ENCODE measurements at regions not wholly inside any gene's neighbourhood (a gene's known extent, or its start where the extent isn't known, plus 50 kb on each side); places are given as distances from the start of the nearest gene placed in this dataset.

DNA sequence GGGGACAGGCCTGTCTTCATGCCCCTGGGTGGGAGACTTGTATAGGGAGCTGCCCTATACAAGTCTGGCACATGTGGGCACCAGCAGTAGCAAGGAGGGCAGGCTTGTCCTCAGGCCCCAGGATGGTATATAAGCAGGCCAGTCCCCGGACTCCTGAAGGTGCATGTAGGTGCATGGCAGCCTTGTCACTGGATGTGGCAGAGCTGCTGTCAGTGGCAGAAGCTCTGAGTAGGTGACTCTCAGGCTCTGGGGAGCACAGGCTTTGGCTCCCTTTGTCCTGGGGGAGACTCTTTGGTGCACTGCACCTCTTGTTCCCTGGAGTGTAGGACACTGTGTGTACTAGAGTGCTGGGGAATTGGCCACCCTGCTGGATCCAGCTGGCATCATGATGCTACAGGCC lies 376.7 kb upstream of the DIPK2B start:
- peaks cover 22% of the 10 kb centered on the region for H3K9me3 Mint-ChIP-seq
- peaks cover 30% of the 10 kb centered on the region for H3K36me3 Mint-ChIP-seq (ENCODE audit: low read depth)
- no peak overlapping the region for H3K27ac Mint-ChIP-seq
- no peaks in the 10 kb centered on the region for H3K27me3 Mint-ChIP-seq (ENCODE audit: insufficient read depth)
- TF ChIP-seq, protein P1, sequence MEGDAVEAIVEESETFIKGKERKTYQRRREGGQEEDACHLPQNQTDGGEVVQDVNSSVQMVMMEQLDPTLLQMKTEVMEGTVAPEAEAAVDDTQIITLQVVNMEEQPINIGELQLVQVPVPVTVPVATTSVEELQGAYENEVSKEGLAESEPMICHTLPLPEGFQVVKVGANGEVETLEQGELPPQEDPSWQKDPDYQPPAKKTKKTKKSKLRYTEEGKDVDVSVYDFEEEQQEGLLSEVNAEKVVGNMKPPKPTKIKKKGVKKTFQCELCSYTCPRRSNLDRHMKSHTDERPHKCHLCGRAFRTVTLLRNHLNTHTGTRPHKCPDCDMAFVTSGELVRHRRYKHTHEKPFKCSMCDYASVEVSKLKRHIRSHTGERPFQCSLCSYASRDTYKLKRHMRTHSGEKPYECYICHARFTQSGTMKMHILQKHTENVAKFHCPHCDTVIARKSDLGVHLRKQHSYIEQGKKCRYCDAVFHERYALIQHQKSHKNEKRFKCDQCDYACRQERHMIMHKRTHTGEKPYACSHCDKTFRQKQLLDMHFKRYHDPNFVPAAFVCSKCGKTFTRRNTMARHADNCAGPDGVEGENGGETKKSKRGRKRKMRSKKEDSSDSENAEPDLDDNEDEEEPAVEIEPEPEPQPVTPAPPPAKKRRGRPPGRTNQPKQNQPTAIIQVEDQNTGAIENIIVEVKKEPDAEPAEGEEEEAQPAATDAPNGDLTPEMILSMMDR (IDR thresholded peaks at IDR 0.05) = no peak
- H3K4me1 Mint-ChIP-seq (ENCODE audit: low read depth) = peaks cover 12% of the 10 kb centered on the region
- no peak overlapping the region for H3K4me3 Mint-ChIP-seq
- DNase-seq = no peak

DNA sequence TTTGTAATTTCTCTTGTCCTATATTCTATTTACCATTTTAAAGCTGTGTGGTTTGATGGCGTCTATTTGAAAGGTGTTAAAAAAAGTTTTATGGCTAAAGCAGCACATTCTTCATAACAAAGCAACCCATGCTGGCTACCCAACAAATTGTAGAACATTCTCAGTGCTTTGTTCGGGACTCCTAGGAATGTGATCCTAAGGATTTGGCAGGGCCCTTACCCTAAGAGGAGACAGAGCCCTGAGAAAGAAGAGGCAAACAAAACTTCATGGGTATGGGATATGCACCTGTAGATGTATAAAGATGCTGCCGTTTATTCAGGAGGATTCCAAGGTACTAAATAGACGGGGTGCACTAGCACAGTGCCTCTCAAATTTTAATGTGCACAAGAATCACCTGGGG lies 370.8 kb upstream of the DIPK2B start:
- H3K27ac Mint-ChIP-seq = no peak overlapping the region
- H3K9me3 Mint-ChIP-seq = no peaks in the 10 kb centered on the region
- peaks cover 5% of the 10 kb centered on the region; the same call in 1 of the 2 replicates for H3K36me3 Mint-ChIP-seq (ENCODE audit: low read depth)
- peaks cover 12% of the 10 kb centered on the region for H3K4me1 Mint-ChIP-seq (ENCODE audit: low read depth)
- H3K27me3 Mint-ChIP-seq (ENCODE audit: insufficient read depth) = no peaks in the 10 kb centered on the region; the same call in 1 of the 2 replicates
- H3K4me3 Mint-ChIP-seq = no peak overlapping the region
- TF ChIP-seq, protein P1 (IDR thresholded peaks at IDR 0.05) = no peak
- DNase-seq = no peak

DNA sequence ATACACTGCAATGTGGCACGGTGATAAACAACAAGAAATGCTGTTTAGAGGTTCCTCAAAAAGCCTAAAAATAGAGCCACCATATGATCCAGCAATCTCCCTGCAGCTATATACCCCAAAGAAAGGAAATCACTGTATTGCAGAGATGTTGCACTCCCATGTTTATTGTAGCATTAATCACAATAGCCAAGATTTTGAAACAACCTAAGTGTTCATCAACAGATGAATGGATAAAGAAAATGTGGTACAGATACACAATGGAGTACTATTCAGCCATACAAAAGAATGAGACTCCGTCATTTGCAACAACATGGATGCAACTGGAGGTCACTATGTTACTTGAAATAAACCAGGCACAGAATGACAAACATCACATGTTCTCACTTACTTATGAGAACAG lies 365.8 kb upstream of the DIPK2B start:
- no peaks in the 10 kb centered on the region; the same call in 1 of the 2 replicates for H3K9me3 Mint-ChIP-seq
- no peaks in the 10 kb centered on the region; the same call in none of the 2 replicates for H3K27me3 Mint-ChIP-seq (ENCODE audit: insufficient read depth)
- no peaks in the 10 kb centered on the region for H3K4me1 Mint-ChIP-seq (ENCODE audit: low read depth)
- no peak for DNase-seq
- no peak overlapping the region for H3K4me3 Mint-ChIP-seq
- TF ChIP-seq, protein P1 (IDR thresholded peaks at IDR 0.05) = no peak
- peaks cover 6% of the 10 kb centered on the region for H3K36me3 Mint-ChIP-seq (ENCODE audit: low read depth)
- H3K27ac Mint-ChIP-seq = no peak overlapping the region

DNA sequence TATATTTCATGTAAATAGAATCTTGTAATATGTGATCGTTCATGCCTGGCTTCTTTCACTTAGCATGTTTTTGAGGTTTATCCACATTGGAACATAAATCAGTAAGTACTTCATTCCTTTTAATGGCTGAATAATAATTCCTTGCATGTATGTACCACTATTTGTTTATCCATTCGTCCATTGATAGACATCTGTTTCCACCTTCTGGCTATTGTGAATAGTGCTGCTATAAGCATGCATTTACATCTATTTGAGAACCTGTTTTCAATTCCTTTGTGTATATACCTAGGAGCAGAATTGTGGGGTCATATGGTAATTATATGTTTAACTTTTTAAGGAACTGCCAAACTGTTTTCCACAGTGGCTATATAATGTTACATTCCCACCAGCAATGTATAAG lies 356.7 kb upstream of the DIPK2B start:
- H3K4me3 Mint-ChIP-seq = no peak overlapping the region
- peak; percentile 1 for DNase-seq
- no peaks in the 10 kb centered on the region for H3K27me3 Mint-ChIP-seq (ENCODE audit: insufficient read depth)
- TF ChIP-seq, protein P1 (IDR thresholded peaks at IDR 0.05) = peak; percentile 48
- H3K27ac Mint-ChIP-seq = no peak overlapping the region
- H3K9me3 Mint-ChIP-seq = peaks cover 3% of the 10 kb centered on the region; the same call in 1 of the 2 replicates
- no peaks in the 10 kb centered on the region; the same call in 1 of the 2 replicates for H3K4me1 Mint-ChIP-seq (ENCODE audit: low read depth)
- H3K36me3 Mint-ChIP-seq (ENCODE audit: low read depth) = peaks cover 11% of the 10 kb centered on the region

DNA sequence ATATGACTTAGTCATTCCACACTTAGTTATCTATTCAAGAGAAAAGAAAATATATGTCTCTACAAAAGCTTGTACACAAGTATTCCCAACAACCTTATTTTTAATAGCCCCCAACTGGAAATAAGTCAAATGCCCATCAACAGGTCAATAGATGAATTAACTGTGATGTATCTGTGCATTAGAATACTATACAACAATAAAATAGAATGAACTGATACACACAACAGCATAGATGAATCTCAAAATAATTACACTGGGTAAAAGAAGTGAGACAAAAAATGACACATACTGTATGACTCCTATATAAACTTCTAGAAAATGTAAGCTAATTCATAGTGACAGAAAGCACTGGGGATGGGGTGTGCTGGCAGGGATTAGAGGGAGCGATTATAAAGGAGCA lies 354.1 kb upstream of the DIPK2B start:
- H3K27me3 Mint-ChIP-seq (ENCODE audit: insufficient read depth) = no peaks in the 10 kb centered on the region
- no peak for DNase-seq

More for the DNA sequence above, 354.1 kb upstream of the DIPK2B start:
- TF ChIP-seq, protein P1 (IDR thresholded peaks at IDR 0.05) = no peak
- Mint-ChIP-seq H3K4me1 (ENCODE audit: low read depth) (no peaks in the 10 kb centered on the region), H3K27ac (no peak overlapping the region), H3K4me3 (no peak overlapping the region), H3K36me3 (ENCODE audit: low read depth) (no peaks in the 10 kb centered on the region; the same call in 1 of the 2 replicates), H3K9me3 (no peaks in the 10 kb centered on the region)

Data from HFFc6 (cell line).